B cell (primary cell): ENCODE measurements at regions not wholly inside any gene's neighbourhood (a gene's known extent, or its start where the extent isn't known, plus 50 kb on each side); places are given as distances from the start of the nearest gene placed in this dataset.

ENCODE experiments used
- ATAC-seq: fragments of 200-7000 bp; cut with Tn5 transposase; one replicate; pipeline ENCODE4 v1.10.0; 2021; ENCODE audit warnings: low read depth, mild to moderate bottlenecking, moderate number of reproducible peaks, moderate library complexity
- CTCF ChIA-PET: fragments of 350-600 bp; sonication (Branson Sonifier 250); formaldehyde crosslinking; loops from one replicate; lab custom pipeline; 2021; ENCODE audit warnings: antibody characterized with exemption, inconsistent platforms; lab: Charles Lee
- POLR2A ChIA-PET: fragments of 350-600 bp; sonication (Branson Sonifier 250); formaldehyde crosslinking; loops from one replicate; lab custom pipeline; 2021; ENCODE audit warnings: antibody characterized with exemption; lab: Charles Lee
- DNase-seq: peaks from one replicate; pipeline ENCODE4 v3.0.0; 2013
- H2AFZ ChIP-seq: 2 replicates; pipeline ENCODE4 v1.6.1; 2012; ENCODE audit warnings: mild to moderate bottlenecking, low read depth, low read length; ENCODE audit not compliant: insufficient read depth, poor library complexity, severe bottlenecking
- H3K27ac ChIP-seq, 2 donors: 1 replicate in 1 of 2; 2 replicates in 1 of 2; pipeline ENCODE4 v1.5.1; 2012 to 2013; ENCODE audit warnings: low read length in 2 of 2, mild to moderate bottlenecking in 2 of 2, moderate library complexity in 1 of 2
- H3K27me3 ChIP-seq, 4 experiments: fragments of 200-600 bp in 1 of 4; sonication (generic) in 1 of 4; replicated peaks in 1 of 4; 1 replicate in 2 of 4; 2 replicates in 2 of 4; pipeline versions ENCODE4 v1.6.1 to v1.7.0; 2013 to 2016; ENCODE audit warnings: low read length in 3 of 4, mild to moderate bottlenecking in 2 of 4, mixed read lengths in 1 of 4, moderate library complexity in 1 of 4; ENCODE audit not compliant: insufficient read depth in 4 of 4, control insufficient read depth in 3 of 4; ENCODE audit errors: control extremely low read depth in 1 of 4
- H3K36me3 ChIP-seq, 2 experiments: replicated peaks in 1 of 2; 1 replicate in 1 of 2; 2 replicates in 1 of 2; pipeline versions ENCODE4 v1.6.1 to v1.7.1; 2013; ENCODE audit warnings: low read length in 1 of 2; ENCODE audit not compliant: insufficient read depth in 2 of 2, control insufficient read depth in 1 of 2; ENCODE audit errors: control extremely low read depth in 1 of 2, extremely low read depth in 1 of 2
- H3K4me1 ChIP-seq, 2 donors: fragments of 200-600 bp in 1 of 2; sonication (generic) in 1 of 2; 1 replicate in 1 of 2; 2 replicates in 1 of 2; pipeline versions ENCODE4 v1.5.1 to v1.6.1; 2013 to 2017; ENCODE audit warnings: low read length in 2 of 2; ENCODE audit not compliant: control insufficient read depth in 2 of 2, insufficient read depth in 2 of 2
- H3K4me2 ChIP-seq: replicated peaks from 2 replicates; pipeline ENCODE3; 2012; ENCODE audit warnings: mild to moderate bottlenecking, low read depth, low read length; ENCODE audit not compliant: poor library complexity, severe bottlenecking
- H3K4me3 ChIP-seq, 5 experiments: fragments of 200-600 bp in 1 of 5; sonication (generic) in 1 of 5; 1 replicate in 3 of 5; 2 replicates in 2 of 5; pipeline versions ENCODE4 v1.5.1 to v1.7.0; 2011 to 2016; ENCODE audit warnings: low read length in 4 of 5, mild to moderate bottlenecking in 4 of 5, low read depth in 2 of 5, control low read depth in 1 of 5, moderate library complexity in 1 of 5; ENCODE audit not compliant: insufficient read depth in 1 of 5; ENCODE audit errors: control extremely low read depth in 1 of 5, extremely low read depth in 1 of 5
- H3K79me2 ChIP-seq: fragments of 200-600 bp; sonication (generic); one replicate; pipeline ENCODE4 v1.6.0; 2016; ENCODE audit warnings: low read length; ENCODE audit not compliant: control insufficient read depth, insufficient read depth
- H3K9ac ChIP-seq: fragments of 200-600 bp; sonication (generic); 2 replicates; pipeline ENCODE4 v1.6.1; 2017; ENCODE audit warnings: mild to moderate bottlenecking, low read length, moderate library complexity
- H3K9me3 ChIP-seq, 3 donors: one replicate each; pipeline versions ENCODE4 v1.6.1 to v1.7.1; 2013; ENCODE audit warnings: low read length in 2 of 3; ENCODE audit not compliant: control insufficient read depth in 2 of 3, insufficient read depth in 1 of 3; ENCODE audit errors: control extremely low read depth in 1 of 3
- H4K20me1 ChIP-seq: 2 replicates; pipeline ENCODE4 v1.6.0; 2012; ENCODE audit warnings: mild to moderate bottlenecking, low read length; ENCODE audit not compliant: insufficient read depth, control insufficient read depth, poor library complexity, severe bottlenecking
- H3K27ac Mint-ChIP-seq: one replicate; pipeline ENCODE4 v1.8.0; 2021; ENCODE audit warnings: mixed read lengths
- H3K27me3 Mint-ChIP-seq: one replicate; pipeline ENCODE4 v1.8.0; 2021; ENCODE audit warnings: mixed read lengths
- H3K4me1 Mint-ChIP-seq: one replicate; pipeline ENCODE4 v1.8.0; 2021; ENCODE audit warnings: mixed read lengths
- H3K4me3 Mint-ChIP-seq: one replicate; pipeline ENCODE4 v1.8.0; 2021; ENCODE audit warnings: mixed read lengths
- H3K9me3 Mint-ChIP-seq: one replicate; pipeline ENCODE4 v1.8.0; 2022; ENCODE audit warnings: mixed read lengths; ENCODE audit not compliant: insufficient read depth
- EZH2 ChIP-seq: IDR thresholded peaks from 2 replicates; pipeline ENCODE4 v1.6.1; 2012; ENCODE audit warnings: borderline replicate concordance, low read depth, mild to moderate bottlenecking, moderate library complexity, low read length; ENCODE audit not compliant: insufficient read depth, poor library complexity, severe bottlenecking
- WGBS: methylation state at CpG from one replicate; pipeline ENCODE4 v1.1.5; 2013; ENCODE audit warnings: missing lambda C conversion rate; ENCODE audit not compliant: insufficient coverage; 5-methylcytosine and 5-hydroxymethylcytosine counted together
- intact Hi-C: fragments of 100-400 bp; cut with micrococcal nuclease; formaldehyde crosslinking; loops from one replicate; pipeline ENCODE4 v1.10.0; 2022
- TF ChIP-seq, protein P1 (sequence below): fragments of 200-600 bp; IDR thresholded peaks from one replicate; pipeline ENCODE4 v1.8.0; 2022; ENCODE audit warnings: antibody characterized with exemption, mild to moderate bottlenecking

DNA sequence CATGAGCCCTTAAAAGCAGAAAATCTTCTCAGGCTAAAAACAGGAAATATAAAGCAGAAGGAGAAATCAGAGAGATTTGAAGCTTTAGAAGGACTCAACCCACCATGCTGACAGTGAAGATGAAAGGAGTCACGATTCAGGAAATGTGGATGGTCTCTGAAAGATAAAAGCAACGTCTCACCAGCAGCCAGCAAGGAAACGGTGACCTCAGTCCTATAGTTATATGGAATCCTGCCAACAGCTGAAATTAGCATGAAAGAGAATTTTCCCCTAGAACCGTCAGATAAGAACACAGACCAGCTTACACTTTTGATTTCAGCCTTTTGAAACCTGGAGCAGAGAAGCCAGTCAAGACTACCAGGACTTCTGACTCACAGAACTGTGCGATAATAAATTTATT lies 715.7 kb upstream of the HTR2C start:
- TF ChIP-seq, protein P1, sequence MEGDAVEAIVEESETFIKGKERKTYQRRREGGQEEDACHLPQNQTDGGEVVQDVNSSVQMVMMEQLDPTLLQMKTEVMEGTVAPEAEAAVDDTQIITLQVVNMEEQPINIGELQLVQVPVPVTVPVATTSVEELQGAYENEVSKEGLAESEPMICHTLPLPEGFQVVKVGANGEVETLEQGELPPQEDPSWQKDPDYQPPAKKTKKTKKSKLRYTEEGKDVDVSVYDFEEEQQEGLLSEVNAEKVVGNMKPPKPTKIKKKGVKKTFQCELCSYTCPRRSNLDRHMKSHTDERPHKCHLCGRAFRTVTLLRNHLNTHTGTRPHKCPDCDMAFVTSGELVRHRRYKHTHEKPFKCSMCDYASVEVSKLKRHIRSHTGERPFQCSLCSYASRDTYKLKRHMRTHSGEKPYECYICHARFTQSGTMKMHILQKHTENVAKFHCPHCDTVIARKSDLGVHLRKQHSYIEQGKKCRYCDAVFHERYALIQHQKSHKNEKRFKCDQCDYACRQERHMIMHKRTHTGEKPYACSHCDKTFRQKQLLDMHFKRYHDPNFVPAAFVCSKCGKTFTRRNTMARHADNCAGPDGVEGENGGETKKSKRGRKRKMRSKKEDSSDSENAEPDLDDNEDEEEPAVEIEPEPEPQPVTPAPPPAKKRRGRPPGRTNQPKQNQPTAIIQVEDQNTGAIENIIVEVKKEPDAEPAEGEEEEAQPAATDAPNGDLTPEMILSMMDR: no peak
- TF ChIP-seq EZH2: no peak
- Histone ChIP-seq H3K36me3 (no peaks in the 10 kb centered on the region), H3K27me3 (no peaks in the 10 kb centered on the region), H2AFZ (peak overlapping the region; percentile 60), H3K4me3 (peak overlapping the region in 3 of 5 experiments; percentile 38 to 43 (median 40)), H3K4me1 (no peaks in the 10 kb centered on the region), H3K9ac (peak overlapping the region; percentile 50), H3K27ac (peak overlapping the region in 1 of 2 donors; percentile 66), H3K9me3 (peaks cover 0 to 11% (median 0%) of the 10 kb centered on the region in 3 donors), H3K79me2 (no peaks in the 10 kb centered on the region), H3K4me2 (peak overlapping the region; percentile 55), H4K20me1 (no peaks in the 10 kb centered on the region)
- Mint-ChIP-seq H3K9me3 (no peaks in the 10 kb centered on the region), H3K4me1 (peaks cover 8% of the 10 kb centered on the region), H3K27me3 (no peaks in the 10 kb centered on the region), H3K4me3 (peak overlapping the region; percentile 81), H3K27ac (peak overlapping the region; percentile 75)
- intact Hi-C loops: no loop called here
- ATAC-seq (no peak), DNase-seq (peak; percentile 6)
- no CpG with 5 or more reads among the region's 5 CpGs for WGBS
- ChIA-PET CTCF (no interaction called here), POLR2A (no interaction called here)

DNA sequence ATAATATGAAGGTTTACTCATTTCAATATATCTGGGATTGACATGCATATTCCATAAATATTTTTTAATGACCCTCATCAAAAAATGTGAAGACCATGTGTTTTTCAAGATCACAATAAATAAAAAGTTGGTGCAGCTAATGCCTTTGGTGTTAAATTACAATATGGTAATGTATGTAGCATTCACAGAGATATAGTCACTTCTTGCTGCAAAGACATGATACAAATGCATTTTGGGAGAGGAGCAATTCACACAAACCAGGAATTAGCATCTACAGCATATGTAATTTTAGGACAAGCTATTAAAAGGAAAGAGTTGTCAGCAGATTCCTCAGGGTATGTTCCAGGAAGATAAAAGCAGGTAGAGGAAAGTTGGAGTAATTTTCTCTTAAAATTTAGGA lies 734.5 kb upstream of the HTR2C start:
- no peak for ATAC-seq

More for the DNA sequence above, 734.5 kb upstream of the HTR2C start:
- H3K79me2 ChIP-seq: no peaks in the 10 kb centered on the region
- Mint-ChIP-seq H3K9me3 (peaks cover 2% of the 10 kb centered on the region), H3K4me1 (no peaks in the 10 kb centered on the region), H3K4me3 (no peak overlapping the region), H3K27ac (no peak overlapping the region), H3K27me3 (no peaks in the 10 kb centered on the region)
- no peak overlapping the region for H3K27ac ChIP-seq
- CTCF ChIA-PET: no interaction called here
- no peaks in the 10 kb centered on the region for H3K36me3 ChIP-seq
- POLR2A ChIA-PET: no interaction called here
- no peak for DNase-seq
- H3K4me3 ChIP-seq: no peak overlapping the region
- no peaks in the 10 kb centered on the region for H3K4me1 ChIP-seq
- H4K20me1 ChIP-seq: no peaks in the 10 kb centered on the region
- TF ChIP-seq EZH2: no peak
- TF ChIP-seq, protein P1: no peak
- H3K27me3 ChIP-seq: no peaks in the 10 kb centered on the region
- H3K9me3 ChIP-seq: no peaks in the 10 kb centered on the region
- no peak overlapping the region for H3K9ac ChIP-seq
- H2AFZ ChIP-seq: no peak overlapping the region
- intact Hi-C loops: no loop called here
- H3K4me2 ChIP-seq: no peak overlapping the region
